ENCODE measurements at regions not wholly inside any gene's neighbourhood (a gene's known extent, or its start where the extent isn't known, plus 50 kb on each side); places are given as distances from the start of the nearest gene placed in this dataset.

DNA sequence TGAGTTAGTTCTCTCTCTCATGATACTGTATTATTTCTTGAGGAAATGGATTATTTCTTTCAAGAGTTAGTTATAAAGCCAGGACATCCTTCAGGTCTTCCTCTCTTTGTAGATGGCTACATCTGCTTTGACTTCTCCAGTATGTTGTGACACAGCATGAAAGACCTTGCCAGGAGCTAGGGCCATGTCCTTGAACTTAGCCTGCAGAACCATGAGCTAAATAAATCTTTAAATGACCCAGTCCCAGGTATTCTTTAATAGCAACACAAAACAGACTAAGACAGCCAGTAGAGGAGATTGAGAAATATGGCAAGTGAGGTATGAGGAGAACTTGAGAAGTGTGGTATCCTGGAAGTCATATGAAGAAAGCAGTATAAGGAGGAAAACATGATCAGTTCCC lies 214.9 kb upstream of the PPP1R3A start:
- TF ChIP-seq, protein P1, sequence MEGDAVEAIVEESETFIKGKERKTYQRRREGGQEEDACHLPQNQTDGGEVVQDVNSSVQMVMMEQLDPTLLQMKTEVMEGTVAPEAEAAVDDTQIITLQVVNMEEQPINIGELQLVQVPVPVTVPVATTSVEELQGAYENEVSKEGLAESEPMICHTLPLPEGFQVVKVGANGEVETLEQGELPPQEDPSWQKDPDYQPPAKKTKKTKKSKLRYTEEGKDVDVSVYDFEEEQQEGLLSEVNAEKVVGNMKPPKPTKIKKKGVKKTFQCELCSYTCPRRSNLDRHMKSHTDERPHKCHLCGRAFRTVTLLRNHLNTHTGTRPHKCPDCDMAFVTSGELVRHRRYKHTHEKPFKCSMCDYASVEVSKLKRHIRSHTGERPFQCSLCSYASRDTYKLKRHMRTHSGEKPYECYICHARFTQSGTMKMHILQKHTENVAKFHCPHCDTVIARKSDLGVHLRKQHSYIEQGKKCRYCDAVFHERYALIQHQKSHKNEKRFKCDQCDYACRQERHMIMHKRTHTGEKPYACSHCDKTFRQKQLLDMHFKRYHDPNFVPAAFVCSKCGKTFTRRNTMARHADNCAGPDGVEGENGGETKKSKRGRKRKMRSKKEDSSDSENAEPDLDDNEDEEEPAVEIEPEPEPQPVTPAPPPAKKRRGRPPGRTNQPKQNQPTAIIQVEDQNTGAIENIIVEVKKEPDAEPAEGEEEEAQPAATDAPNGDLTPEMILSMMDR (optimal IDR thresholded peaks at IDR 0.05 in 1 of 3, IDR thresholded peaks at IDR 0.05 in 1 of 3, conservative IDR thresholded peaks at IDR 0.05 in 1 of 3; ENCODE audit: extremely low read depth in 1 of 3, insufficient read depth in 2 of 3, low read length in 3 of 3) = no peak
- no peak for TF ChIP-seq EZH2 (IDR thresholded peaks at IDR 0.05; ENCODE audit: low read length)

Measured in keratinocyte (primary cell).